ENCODE measurements at regions not wholly inside any gene's neighbourhood (a gene's known extent, or its start where the extent isn't known, plus 50 kb on each side); places are given as distances from the start of the nearest gene placed in this dataset.

- no peak for TF ChIP-seq POLR2A (IDR thresholded peaks at IDR 0.05)
- TF ChIP-seq CTCF (IDR thresholded peaks at IDR 0.05): no peak
- no peak for TF ChIP-seq POLR2AphosphoS5 (IDR thresholded peaks at IDR 0.05)
Observed at GRCh38 chrX:26670521-26670920, 454.6 kb downstream of the MAGEB5 start.
